ENCODE measurements at regions not wholly inside any gene's neighbourhood (a gene's known extent, or its start where the extent isn't known, plus 50 kb on each side); places are given as distances from the start of the nearest gene placed in this dataset.
"Not testable (repeated sequence)": the region's sequence is repeated elsewhere in the genome, so short reads cannot be mapped to it uniquely, and the experiment has no call there.

DNA sequence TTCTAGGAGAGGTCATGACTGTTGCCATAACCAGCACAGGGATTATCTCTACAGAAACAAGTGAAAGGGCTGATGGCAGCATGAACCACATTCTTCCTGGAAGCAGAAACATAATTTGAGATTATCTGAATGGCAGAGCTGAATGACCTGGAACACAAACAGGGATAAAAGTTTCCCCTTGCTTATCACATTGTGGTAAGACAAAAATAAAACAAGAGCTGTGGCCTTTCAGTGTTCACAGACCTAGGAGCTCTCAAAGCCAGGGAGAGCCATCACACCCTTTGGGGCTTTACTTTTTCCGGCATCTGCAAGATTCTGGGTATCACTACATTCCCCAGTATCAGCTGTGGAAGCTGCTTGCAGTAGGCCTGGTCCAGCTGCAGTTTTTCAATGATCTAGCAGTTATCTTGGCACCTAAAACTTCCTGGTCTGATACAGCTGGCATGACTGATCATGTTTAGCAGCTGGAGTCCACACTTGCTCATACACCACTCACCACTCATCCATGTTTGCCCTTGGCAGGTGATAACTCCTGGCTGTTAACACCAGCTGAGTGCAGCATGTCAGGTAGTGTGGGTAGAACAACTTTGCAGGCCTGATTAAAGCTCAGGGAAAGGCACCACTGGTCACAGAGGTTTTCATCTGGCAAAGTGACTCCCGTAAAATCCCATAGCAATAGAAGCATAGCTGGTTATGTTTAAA, 163.5 kb downstream of the CDY2A start:
- not testable (repeated sequence) for DNase-seq; H3K36me3 ChIP-seq; ATAC-seq (ENCODE audit: low FRiP score in 2 of 2)

DNA sequence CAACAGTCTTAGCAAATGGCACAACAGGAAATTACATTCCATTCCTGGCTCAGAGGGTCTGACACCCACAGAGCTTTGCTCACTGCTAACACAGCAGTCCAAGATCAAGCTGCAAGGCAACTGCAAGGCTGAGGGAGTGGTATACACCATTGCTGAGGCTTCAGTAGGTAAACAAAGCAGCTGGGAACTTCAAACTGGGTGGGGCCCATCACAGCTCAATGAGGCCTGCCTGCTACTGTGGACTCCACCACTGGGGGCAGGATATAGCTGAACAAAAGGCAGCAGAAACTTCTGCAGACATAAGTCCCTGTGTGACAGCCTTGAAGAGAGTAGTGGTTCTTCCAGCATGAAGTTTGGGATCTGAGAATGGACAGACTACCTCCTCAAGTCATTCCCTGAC, 212.0 kb downstream of the CDY2A start:
- ATAC-seq (ENCODE audit: low FRiP score in 2 of 2); H3K4me3 ChIP-seq: not testable (repeated sequence)

More for the DNA sequence above, 163.5 kb downstream of the CDY2A start:
- H3K27me3 ChIP-seq, H3K27ac ChIP-seq, H3K4me1 ChIP-seq, H3K4me3 ChIP-seq, H3K9me3 ChIP-seq: not testable (repeated sequence)
- no CpG with 5 or more reads among the region's 2 CpGs for WGBS, 2 donors

DNA sequence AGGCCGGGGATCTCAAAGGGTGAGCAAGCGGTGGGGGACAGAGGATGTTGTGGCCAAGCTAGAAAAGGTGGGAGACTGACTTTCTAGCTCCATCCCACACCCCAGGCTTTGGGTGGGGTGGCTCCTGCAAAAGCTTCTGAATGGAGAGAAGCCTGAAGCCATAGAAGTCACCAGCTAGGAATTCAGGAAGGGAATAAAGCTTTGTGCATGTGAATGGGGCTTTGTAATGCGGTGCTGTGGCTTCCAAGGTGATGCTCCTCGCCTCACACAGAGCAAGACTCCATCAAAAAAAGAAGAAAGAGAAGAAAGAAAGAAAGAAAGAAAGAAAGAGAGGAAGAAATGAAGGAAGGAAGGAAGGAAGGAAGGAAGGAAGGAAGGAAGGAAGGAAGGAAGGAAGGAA, 237.0 kb downstream of the CDY2A start:
- not testable (repeated sequence) for H3K27ac ChIP-seq; H3K36me3 ChIP-seq; H3K4me1 ChIP-seq; DNase-seq; ATAC-seq (ENCODE audit: low FRiP score in 2 of 2); H3K4me3 ChIP-seq; H3K9me3 ChIP-seq; H3K27me3 ChIP-seq
- no CpG with 5 or more reads among the region's 4 CpGs for WGBS, 2 donors

More for the DNA sequence above, 212.0 kb downstream of the CDY2A start:
- not testable (repeated sequence) for DNase-seq, H3K9me3 ChIP-seq, H3K36me3 ChIP-seq, H3K27me3 ChIP-seq, H3K27ac ChIP-seq, H3K4me1 ChIP-seq

DNA sequence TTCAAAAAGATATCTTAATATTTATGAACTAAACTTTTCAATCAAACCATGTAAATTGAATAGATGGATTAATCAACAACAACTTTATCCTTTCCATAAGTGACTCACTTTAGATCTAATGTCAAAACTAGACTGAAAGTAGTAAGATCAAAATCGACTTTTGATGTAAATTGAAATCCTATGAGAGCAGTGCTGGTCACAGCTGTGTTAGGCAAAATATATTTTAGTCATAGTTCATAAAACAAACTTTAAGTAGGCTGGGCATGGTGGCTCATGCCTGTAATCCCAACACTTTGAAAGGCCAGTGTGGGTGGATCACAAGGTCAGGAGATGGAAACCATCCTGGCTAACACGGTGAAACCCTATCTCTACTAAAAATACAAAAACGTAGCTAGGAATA, 245.5 kb downstream of the CDY2A start:
- H3K27me3 ChIP-seq; H3K4me3 ChIP-seq; H3K9me3 ChIP-seq; DNase-seq; ATAC-seq (ENCODE audit: low FRiP score in 2 of 2); H3K36me3 ChIP-seq; H3K27ac ChIP-seq; H3K4me1 ChIP-seq: not testable (repeated sequence)
- WGBS, 2 donors = no CpG with 5 or more reads among the region's 3 CpGs

DNA sequence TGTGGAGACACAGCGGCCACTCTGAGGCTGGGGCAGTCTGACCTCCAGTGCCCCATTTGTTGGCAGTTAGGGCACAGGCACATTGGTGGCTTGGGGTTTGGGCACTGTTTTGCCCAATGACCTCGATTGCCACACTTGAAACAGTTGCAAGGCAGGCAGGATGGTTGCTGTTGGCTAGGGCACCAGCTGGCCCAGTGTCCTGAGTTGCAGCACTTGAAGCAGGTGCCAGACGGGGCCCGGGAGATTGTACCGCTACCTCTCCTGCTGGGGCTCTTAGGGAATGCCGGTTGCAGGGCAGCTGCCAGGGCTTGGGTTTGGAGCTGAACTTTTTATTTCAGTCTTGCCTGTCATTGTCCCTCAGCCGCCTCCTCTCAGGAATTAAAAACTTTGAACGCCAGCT, 252.2 kb upstream of the HSFY1 start:
- not testable (repeated sequence) for DNase-seq; ATAC-seq (ENCODE audit: low FRiP score in 2 of 2); H3K27me3 ChIP-seq; H3K36me3 ChIP-seq; H3K4me3 ChIP-seq; H3K27ac ChIP-seq; H3K4me1 ChIP-seq; H3K9me3 ChIP-seq
- WGBS, 2 donors = no CpG with 5 or more reads among the region's 8 CpGs

DNA sequence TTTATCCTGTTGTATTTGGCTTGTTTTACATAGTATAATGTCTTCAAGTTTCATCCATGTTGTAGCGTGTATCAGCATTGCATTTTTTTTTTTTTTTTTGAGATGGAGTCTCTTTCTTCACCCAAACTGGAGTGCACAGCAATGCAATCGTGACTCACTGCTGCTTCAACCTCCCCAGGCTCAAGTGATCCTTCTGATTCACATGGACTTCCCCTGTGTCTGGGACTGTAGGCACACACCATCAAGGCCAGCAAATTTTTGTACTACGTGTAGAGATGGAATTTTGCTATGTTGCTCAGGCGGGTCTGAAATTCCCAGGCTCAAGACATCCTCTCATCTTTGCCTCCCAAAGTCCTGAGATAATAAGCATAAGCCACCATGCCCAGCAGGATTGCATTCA, 248.1 kb upstream of the HSFY1 start:
- DNase-seq; ATAC-seq (ENCODE audit: low FRiP score in 2 of 2); H3K27me3 ChIP-seq; H3K36me3 ChIP-seq; H3K9me3 ChIP-seq; H3K4me1 ChIP-seq; H3K27ac ChIP-seq; H3K4me3 ChIP-seq: not testable (repeated sequence)
- no CpG with 5 or more reads among the region's 4 CpGs for WGBS, 2 donors

DNA sequence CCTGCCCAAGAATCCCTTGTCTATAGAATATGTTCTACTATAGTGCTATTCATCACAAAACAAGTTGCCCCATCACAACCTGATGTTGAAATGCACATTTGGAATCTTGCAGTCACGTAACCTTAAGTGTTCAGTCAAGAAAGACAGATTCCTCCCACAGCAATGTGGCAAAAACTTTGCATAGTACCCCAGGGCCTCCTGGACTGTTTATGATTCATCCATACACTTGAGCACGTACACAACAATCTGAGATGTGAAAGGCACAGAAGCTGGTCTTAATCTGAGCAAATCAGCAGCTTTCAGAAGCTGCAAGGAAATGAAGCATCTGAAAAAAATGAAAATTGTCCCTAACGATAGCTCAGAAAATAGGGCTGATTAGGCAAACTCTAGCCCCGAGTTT, 240.2 kb upstream of the HSFY1 start:
- not testable (repeated sequence) for H3K4me1 ChIP-seq; H3K9me3 ChIP-seq; H3K36me3 ChIP-seq; H3K27me3 ChIP-seq; H3K4me3 ChIP-seq; DNase-seq; H3K27ac ChIP-seq; ATAC-seq (ENCODE audit: low FRiP score in 2 of 2)
- no CpG with 5 or more reads among the region's 4 CpGs for WGBS, 2 donors

DNA sequence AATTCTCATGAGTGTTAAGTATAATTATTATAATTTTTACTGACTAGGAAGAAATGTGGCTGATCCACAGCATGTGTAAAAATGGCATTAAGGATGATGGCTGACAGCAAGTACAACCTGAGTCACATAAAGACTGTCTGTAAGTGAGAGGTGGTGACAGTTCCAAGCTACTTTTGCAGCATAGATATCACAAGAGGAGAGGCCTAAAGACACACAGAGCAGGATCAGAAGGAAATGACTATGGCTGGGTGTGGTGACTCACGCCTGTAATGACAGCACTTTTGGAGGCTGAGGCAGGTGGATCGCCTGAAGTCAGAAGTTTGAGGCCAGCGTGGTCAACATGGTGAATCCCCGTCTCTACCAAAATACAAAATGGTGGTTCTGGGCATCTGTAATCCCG, 234.7 kb upstream of the HSFY1 start:
- not testable (repeated sequence) for ATAC-seq (ENCODE audit: low FRiP score in 2 of 2); H3K4me1 ChIP-seq; H3K4me3 ChIP-seq; DNase-seq; H3K9me3 ChIP-seq; H3K36me3 ChIP-seq; H3K27me3 ChIP-seq; H3K27ac ChIP-seq
- no CpG with 5 or more reads among the region's 5 CpGs for WGBS, 2 donors

DNA sequence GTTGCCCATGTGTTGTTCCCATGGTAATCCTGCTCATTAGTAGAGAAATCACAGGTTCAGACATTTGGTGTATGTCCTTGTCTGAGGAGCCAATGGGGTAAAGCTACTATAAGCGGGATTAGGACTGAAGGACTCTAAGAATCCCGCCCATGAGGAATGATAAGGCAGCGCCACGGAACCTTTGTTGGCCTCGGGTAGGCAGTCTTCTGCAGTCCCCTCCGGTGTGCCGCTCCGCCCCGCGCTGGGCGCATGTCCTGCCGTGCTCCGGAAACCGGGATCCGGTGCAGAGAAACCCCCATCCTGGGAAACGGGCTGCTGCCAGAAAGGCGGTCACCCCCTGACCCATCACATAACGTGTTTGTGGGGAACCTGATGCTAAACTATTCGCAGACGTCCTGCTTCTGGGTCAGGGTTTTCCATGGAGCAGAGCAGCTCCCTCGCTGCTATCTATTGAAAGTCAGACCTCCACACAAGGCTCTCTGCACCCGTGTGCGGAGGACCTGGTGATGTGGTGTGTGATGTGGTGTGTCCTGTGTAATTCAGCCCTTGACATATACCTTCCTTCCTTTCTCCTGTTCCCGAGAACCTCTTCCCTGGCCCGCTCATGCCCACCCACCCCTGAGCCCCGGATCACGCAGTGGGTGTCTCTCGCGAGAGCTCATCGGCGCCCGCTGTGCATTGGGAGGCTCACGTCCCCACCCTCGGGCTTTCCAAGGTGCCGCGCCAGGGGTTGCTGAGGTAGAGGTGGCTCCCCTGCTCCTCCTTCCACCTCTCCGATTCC, 220.8 kb upstream of the HSFY1 start:
- peak in 1 of 2 donors; percentile 44 for ATAC-seq (ENCODE audit: low FRiP score in 2 of 2)
- H3K27ac ChIP-seq, DNase-seq, H3K36me3 ChIP-seq, H3K27me3 ChIP-seq, H3K9me3 ChIP-seq, H3K4me1 ChIP-seq, H3K4me3 ChIP-seq: not testable (repeated sequence)
- no CpG with 5 or more reads among the region's 37 CpGs for WGBS, 2 donors

DNA sequence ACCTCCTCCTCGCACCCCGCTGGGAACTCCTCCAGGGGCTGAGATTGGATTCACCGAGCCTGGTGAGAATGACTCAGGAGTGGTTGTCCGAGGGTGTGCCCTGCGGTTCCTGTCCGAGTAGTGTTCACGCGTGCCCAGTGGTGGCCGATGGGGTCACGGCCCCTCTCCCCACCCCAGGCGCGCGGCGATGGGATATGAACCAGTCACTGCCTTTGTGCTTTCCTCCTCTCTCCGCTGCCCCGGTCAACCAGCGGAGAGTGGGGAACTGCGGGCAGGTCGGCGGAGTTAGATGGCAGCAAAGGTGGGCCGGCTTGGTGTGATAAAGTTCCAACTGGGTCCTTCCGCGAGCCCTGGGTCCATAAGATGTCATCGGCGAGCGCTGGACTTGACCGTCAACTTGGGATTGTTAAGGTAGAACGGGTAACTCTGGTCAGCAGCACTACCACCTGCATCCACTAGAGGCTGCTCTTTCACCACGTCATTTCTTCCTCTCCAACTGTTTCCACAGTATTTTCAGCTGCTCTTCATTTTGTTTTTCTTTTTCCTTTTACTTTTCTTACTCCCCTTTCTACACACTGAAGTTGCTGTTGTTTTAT, 220.1 kb upstream of the HSFY1 start:
- ATAC-seq (ENCODE audit: low FRiP score in 2 of 2) = peak in 1 of 2 donors; percentile 92

DNA sequence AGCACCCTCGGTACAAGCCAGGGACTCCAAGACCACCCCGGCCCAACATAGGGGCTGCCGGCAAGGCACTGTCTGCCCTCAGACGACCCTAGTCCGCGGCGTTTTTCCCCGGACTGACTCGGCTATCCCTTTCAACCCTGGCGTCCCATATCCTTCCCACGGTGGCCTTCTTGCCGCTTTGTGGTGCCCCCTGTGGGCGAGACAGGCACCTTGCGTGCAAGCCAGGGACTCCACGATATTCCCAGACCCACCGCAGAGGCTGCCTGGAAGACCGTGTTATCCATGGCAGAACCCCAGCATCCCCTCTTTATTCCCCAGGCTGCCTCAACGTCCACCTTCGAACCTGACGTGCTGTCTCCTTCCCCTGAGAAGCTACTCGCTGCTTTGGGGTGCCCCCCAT, 204.0 kb upstream of the HSFY1 start:
- not testable (repeated sequence) for DNase-seq; H3K4me1 ChIP-seq; H3K27me3 ChIP-seq; H3K27ac ChIP-seq; H3K9me3 ChIP-seq; H3K36me3 ChIP-seq; H3K4me3 ChIP-seq; ATAC-seq (ENCODE audit: low FRiP score in 2 of 2)
- WGBS, 2 donors = no CpG with 5 or more reads among the region's 21 CpGs

More for the DNA sequence above, 220.1 kb upstream of the HSFY1 start:
- not testable (repeated sequence) for H3K9me3 ChIP-seq, H3K36me3 ChIP-seq, DNase-seq, H3K27ac ChIP-seq, H3K4me1 ChIP-seq, H3K27me3 ChIP-seq, H3K4me3 ChIP-seq
- no CpG with 5 or more reads among the region's 29 CpGs for WGBS, 2 donors
